ENCODE measurements at regions not wholly inside any gene's neighbourhood (a gene's known extent, or its start where the extent isn't known, plus 50 kb on each side); places are given as distances from the start of the nearest gene placed in this dataset.

DNA sequence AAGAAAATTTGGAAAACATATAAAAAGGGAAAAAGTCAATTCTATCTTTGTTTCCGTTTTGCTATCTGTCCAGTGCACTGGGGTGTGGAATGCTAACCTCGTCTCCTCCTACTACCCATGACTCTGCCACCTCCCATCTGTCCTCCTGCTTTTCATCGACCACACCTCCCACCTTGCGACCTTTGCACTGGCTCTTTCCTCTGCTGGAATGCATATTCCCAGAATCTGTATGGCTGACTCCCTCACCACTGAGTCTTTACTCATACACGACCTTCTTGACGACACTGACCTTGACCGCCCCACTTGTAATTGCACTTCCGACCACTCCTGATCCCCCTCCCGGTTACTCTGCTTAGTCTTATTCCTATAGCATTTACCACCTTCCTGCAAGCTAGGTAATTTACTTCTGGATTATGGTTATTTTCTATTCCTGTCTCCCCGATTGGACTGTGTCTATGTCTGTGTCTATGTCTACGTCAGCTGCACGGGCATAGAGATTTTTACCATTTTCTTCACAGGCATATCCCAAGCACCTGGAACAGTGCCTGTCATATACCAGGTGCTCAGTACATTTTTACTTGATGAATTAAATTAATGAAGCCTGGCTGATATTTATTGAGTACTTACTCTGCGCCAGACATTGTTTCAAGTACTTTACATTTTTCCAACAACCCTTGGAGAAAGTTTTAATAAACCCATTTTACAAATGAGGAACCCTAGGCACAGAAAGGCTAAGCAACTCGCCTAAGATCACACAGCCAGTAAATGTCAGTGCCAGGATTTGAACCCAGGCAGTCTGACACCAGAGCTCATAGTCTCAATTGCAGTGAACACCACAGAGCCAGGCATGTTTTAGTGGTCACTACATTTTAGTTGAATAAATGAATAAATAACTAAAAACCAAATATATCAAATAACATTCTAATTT, 54.0 kb upstream of the SLC22A11 start:
- DNase-seq: no peak

DNA sequence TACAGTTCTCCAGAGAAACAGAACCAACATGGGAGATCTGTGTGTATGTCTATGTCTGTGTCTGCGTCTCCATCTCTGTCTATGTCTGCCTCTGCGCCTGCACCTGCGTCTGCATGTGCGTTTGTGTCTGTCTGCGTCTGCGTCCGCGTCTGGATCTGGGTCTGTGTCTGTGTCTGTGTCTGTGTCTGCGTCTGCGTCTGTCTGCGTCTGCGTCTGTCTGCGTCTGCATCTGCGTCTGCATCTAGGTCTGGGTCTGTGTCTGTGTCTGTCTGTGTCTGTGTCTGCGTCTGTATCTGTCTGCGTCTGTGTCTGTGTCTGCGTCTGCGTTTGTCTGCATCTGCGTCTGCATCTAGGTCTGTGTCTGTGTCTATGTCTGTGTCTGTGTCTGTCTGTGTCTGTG, 53.1 kb upstream of the SLC22A11 start:
- no peak for DNase-seq

DNA sequence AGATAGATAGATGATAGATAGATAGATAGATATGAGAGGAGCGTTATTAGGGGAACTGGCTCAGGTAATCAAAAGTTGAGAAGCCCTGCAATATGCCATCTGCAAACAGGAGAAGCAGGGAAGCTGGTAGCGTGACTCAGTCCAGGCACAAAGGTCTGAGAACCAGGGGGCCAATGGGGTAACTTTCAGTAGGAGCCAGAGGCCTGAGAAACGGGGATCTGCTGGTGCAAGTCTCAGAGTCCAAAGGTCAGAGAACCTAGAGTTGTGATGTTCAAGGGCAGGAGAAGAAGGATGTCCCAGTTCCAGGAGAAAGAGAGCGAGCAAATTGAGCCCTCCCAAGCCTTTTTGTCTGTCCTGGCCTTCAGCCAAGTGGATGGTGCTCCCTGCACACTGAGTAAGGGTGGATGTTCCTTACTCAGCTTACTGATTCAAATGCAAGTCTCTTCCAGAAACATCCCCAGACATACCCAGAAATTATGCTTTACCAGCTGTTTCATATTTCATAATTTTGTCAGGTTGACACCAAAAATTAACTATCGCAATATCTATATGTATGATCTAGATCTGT, 52.5 kb upstream of the SLC22A11 start:
- DNase-seq: no peak

DNA sequence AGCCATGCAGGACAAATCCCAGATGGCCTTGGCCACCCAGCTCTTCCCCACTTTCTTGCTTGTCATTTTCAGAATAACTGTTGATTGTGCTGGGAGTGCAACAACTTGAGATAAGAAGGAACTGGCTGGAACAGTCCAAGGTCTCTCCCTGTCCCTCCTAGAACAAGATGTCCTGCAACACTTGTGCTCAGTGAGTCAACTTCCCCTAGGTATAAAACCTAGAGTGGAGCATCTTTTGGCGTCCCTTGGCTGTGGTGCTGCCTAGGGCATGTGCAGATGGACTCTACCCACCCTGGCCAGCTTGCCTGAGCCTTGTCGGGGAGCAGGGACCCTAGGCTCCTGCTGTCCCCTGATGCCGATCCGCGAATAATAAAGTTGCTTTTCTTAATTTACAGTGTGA, 50.7 kb upstream of the SLC22A11 start:
- DNase-seq: no peak

All from suppressor macrophage (primary cell).